Motor neuron (in vitro differentiated cells): ENCODE measurements at regions not wholly inside any gene's neighbourhood (a gene's known extent, or its start where the extent isn't known, plus 50 kb on each side); places are given as distances from the start of the nearest gene placed in this dataset.

Experiments used
- ATAC-seq, 8 experiments: fragments of 200-7000 bp; cut with Tn5 transposase; replicated peaks in 6 of 8; 2 replicates each; pipeline ENCODE4 v1.8.0; 2021; ENCODE audit warnings: mild to moderate bottlenecking in 8 of 8, moderate library complexity in 8 of 8
- H3K27ac ChIP-seq, 2 donors: fragments of 250-450 bp; sonication (Bioruptor Pico); 2 replicates each; pipeline ENCODE4 v1.9.0; 2021; ENCODE audit warnings: antibody characterized with exemption in 2 of 2, mild to moderate bottlenecking in 2 of 2, moderate library complexity in 1 of 2
- H3K4me1 ChIP-seq, 2 donors: fragments of 250-450 bp; sonication (Bioruptor Pico); replicated peaks in 1 of 2; 2 replicates each; pipeline ENCODE4 v1.6.1; 2021; ENCODE audit warnings: antibody characterized with exemption in 2 of 2, mild to moderate bottlenecking in 2 of 2, moderate library complexity in 1 of 2
- H3K4me3 ChIP-seq, 5 donors: fragments of 250-450 bp; sonication (Bioruptor Pico); 2 replicates each; pipeline ENCODE4 v1.9.0; 2021; ENCODE audit warnings: antibody characterized with exemption in 5 of 5, mild to moderate bottlenecking in 5 of 5, moderate library complexity in 4 of 5
- WGBS, 10 experiments: fragments of 450-650 bp; shearing (Covaris generic); methylation state at CpG; one replicate each; pipeline ENCODE4 v1.0.0; 2022; 5-methylcytosine and 5-hydroxymethylcytosine counted together
- in situ Hi-C, 9 experiments: fragments of 400-800 bp; cut with MboI; loops; one replicate each; pipeline ENCODE4 v1.15.0; 2021; ENCODE audit warnings: low sequenced_read_pairs in 9 of 9, low pct_unique_long_range_greater_than_20kb in 2 of 9; ENCODE audit not compliant: unreplicated experiment in 9 of 9

GRCh38 chr18:24877066-24877465 is 416.6 kb downstream of the HRH4 start:
- H3K4me1 ChIP-seq = peaks cover 21 to 23% of the 10 kb centered on the region in 2 donors
- in situ Hi-C loops = loop anchor here in 4 of 9 experiments (25.0 kb wide), 3 partner anchors 460 to 1010 kb away; no protein-coding TSS in a partner anchor
- H3K27ac ChIP-seq = peak overlapping the region; percentile 15 to 25
- 25 to 92% (median 68%) methylated on average over 1 to 4 of the region's 5 CpGs; no CpG with 5 or more reads in 1 of the 10 experiments for WGBS, 10 experiments
- H3K4me3 ChIP-seq = no peak overlapping the region
- peak in 5 of 8 experiments; percentile 34 to 65 (median 47) for ATAC-seq

- Histone ChIP-seq H3K27ac (no peak overlapping the region), H3K4me1 (peaks cover 21 to 23% of the 10 kb centered on the region in 2 donors), H3K4me3 (no peak overlapping the region)
- in situ Hi-C loops = loop anchor here in 4 of 9 experiments (25.0 kb wide), 3 partner anchors 460 to 1010 kb away; no protein-coding TSS in a partner anchor
- ATAC-seq = peak in 4 of 8 experiments; percentile 16 to 42 (median 36)
- WGBS, 10 experiments = 0 to 100% (median 8%) methylated on average over 1 to 4 of the region's 6 CpGs; no CpG with 5 or more reads in 6 of the 10 experiments
Measured at GRCh38 chr18:24877546-24877945, 417.1 kb downstream of the HRH4 start.

- H3K4me1 ChIP-seq = peaks cover 21 to 23% of the 10 kb centered on the region in 2 donors
- H3K4me3 ChIP-seq = no peak overlapping the region
- peak in 7 of 8 experiments; percentile 13 to 67 (median 54) for ATAC-seq
- WGBS, 10 experiments = 2 to 57% (median 41%) methylated on average over 2 to 4 of the region's 4 CpGs; no CpG with 5 or more reads in 1 of the 10 experiments
- no peak overlapping the region for H3K27ac ChIP-seq
- in situ Hi-C loops = loop anchor here in 4 of 9 experiments (25.0 kb wide), 3 partner anchors 459 to 1009 kb away; no protein-coding TSS in a partner anchor
Measured at GRCh38 chr18:24878289-24878688, 417.9 kb downstream of the HRH4 start.

GRCh38 chr18:24885276-24885675 is 424.8 kb downstream of the HRH4 start:
- in situ Hi-C loops = loop anchor here in 4 of 9 experiments (25.0 kb wide), 3 partner anchors 452 to 1002 kb away; no protein-coding TSS in a partner anchor
- H3K27ac ChIP-seq = no peak overlapping the region
- no peak for ATAC-seq
- WGBS, 10 experiments = 45 to 100% (median 80%) methylated on average over 1 to 2 of the region's 2 CpGs; no CpG with 5 or more reads in 3 of the 10 experiments
- H3K4me3 ChIP-seq = no peak overlapping the region
- H3K4me1 ChIP-seq = no peaks in the 10 kb centered on the region

- Histone ChIP-seq H3K4me1 (no peaks in the 10 kb centered on the region), H3K27ac (no peak overlapping the region), H3K4me3 (no peak overlapping the region)
- in situ Hi-C loops = loop anchor here in 4 of 9 experiments (25.0 kb wide), 3 partner anchors 442 to 992 kb away; no protein-coding TSS in a partner anchor
- 0 to 88% (median 55%) methylated on average over 1 to 2 of the region's 2 CpGs; no CpG with 5 or more reads in 2 of the 10 experiments for WGBS, 10 experiments
- ATAC-seq = no peak
Measured at GRCh38 chr18:24894880-24895279, 434.4 kb downstream of the HRH4 start.

- H3K4me3 ChIP-seq = no peak overlapping the region
- no peak for ATAC-seq
- no peak overlapping the region for H3K27ac ChIP-seq
- 40 to 100% (median 100%) methylated on average over 1 of the region's 1 CpG; no CpG with 5 or more reads in 3 of the 10 experiments for WGBS, 10 experiments
- in situ Hi-C loops = loop anchor here in 4 of 9 experiments (25.0 kb wide), 3 partner anchors 440 to 990 kb away; no protein-coding TSS in a partner anchor
- no peaks in the 10 kb centered on the region for H3K4me1 ChIP-seq
Measured at GRCh38 chr18:24897461-24897860, 437.0 kb downstream of the HRH4 start.

- peak in 2 of 8 experiments; percentile 58 to 62 for ATAC-seq
- no peaks in the 10 kb centered on the region for H3K4me1 ChIP-seq
- no peak overlapping the region for H3K4me3 ChIP-seq
- in situ Hi-C loops = no loop called here
- H3K27ac ChIP-seq = no peak overlapping the region
Measured at GRCh38 chr18:24910221-24910620, 441.7 kb downstream of the ZNF521 start.

- H3K4me1 ChIP-seq = peaks cover 5% of the 10 kb centered on the region in 2 donors
- WGBS, 10 experiments = 11 to 100% (median 74%) methylated on average over 1 to 8 of the region's 8 CpGs; no CpG with 5 or more reads in 2 of the 10 experiments
- in situ Hi-C loops = no loop called here
- peak in 6 of 8 experiments; percentile 51 to 85 (median 80) for ATAC-seq
- H3K27ac ChIP-seq = no peak overlapping the region
- H3K4me3 ChIP-seq = no peak overlapping the region
Measured at GRCh38 chr18:24913507-24914170, 438.3 kb downstream of the ZNF521 start.

GRCh38 chr18:24914171-24914525 is 437.8 kb downstream of the ZNF521 start:
- peak in 2 of 8 experiments; percentile 30 to 36 for ATAC-seq
- Histone ChIP-seq H3K4me3 (no peak overlapping the region), H3K27ac (no peak overlapping the region), H3K4me1 (peaks cover 10% of the 10 kb centered on the region in 2 donors)
- in situ Hi-C loops = no loop called here
- WGBS, 10 experiments = 0 to 71% (median 60%) methylated on average over 1 of the region's 1 CpG; no CpG with 5 or more reads in 5 of the 10 experiments

- in situ Hi-C loops = no loop called here
- peak in 3 of 8 experiments; percentile 9 to 34 (median 13) for ATAC-seq
- peaks cover 13 to 14% of the 10 kb centered on the region in 2 donors for H3K4me1 ChIP-seq
- 0 to 100% (median 61%) methylated on average over 1 to 6 of the region's 8 CpGs; no CpG with 5 or more reads in 3 of the 10 experiments for WGBS, 10 experiments
- no peak overlapping the region for H3K27ac ChIP-seq
- no peak overlapping the region for H3K4me3 ChIP-seq
Measured at GRCh38 chr18:24914685-24915084, 437.3 kb downstream of the ZNF521 start.

GRCh38 chr18:24915547-24915946 is 436.4 kb downstream of the ZNF521 start:
- 14 to 91% (median 71%) methylated on average over 1 to 4 of the region's 4 CpGs for WGBS, 10 experiments
- no peak overlapping the region for H3K4me3 ChIP-seq
- ATAC-seq = no peak
- no peak overlapping the region for H3K27ac ChIP-seq
- peaks cover 13 to 14% of the 10 kb centered on the region in 2 donors for H3K4me1 ChIP-seq
- in situ Hi-C loops = no loop called here

- Histone ChIP-seq H3K4me3 (no peak overlapping the region), H3K27ac (no peak overlapping the region), H3K4me1 (peaks cover 13 to 14% of the 10 kb centered on the region in 2 donors)
- ATAC-seq = no peak
- WGBS, 10 experiments = 20 to 100% (median 96%) methylated on average over 1 to 2 of the region's 9 CpGs; no CpG with 5 or more reads in 2 of the 10 experiments
- in situ Hi-C loops = no loop called here
Measured at GRCh38 chr18:24917767-24918166, 434.2 kb downstream of the ZNF521 start.

GRCh38 chr18:24918257-24918656 is 433.7 kb downstream of the ZNF521 start:
- in situ Hi-C loops = no loop called here
- WGBS, 10 experiments = 48 to 100% (median 91%) methylated on average over 1 to 6 of the region's 6 CpGs; no CpG with 5 or more reads in 1 of the 10 experiments
- Histone ChIP-seq H3K4me1 (peaks cover 13 to 14% of the 10 kb centered on the region in 2 donors), H3K4me3 (no peak overlapping the region), H3K27ac (no peak overlapping the region)
- no peak for ATAC-seq
